ENCODE measurements at regions not wholly inside any gene's neighbourhood (a gene's known extent, or its start where the extent isn't known, plus 50 kb on each side); places are given as distances from the start of the nearest gene placed in this dataset.

DNA sequence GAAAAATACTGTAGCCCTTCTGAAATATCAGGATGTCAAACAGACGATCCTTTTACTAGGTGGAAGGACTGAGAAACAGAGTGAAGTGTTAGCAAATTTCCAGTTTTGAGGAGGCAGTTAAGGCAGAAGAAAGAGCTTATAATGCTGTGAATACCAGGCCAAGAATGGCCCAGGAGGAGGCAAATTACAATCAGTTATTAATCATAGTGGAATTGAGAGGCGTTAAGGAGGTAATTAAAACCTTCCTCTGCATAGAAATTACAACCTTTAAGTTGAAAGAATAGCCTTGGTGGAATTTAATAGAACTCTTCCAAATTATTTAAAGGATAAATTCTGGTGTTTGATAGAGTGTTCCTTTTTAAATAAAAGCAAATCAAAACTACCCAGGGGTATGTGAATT, 590.9 kb upstream of the SEL1L start:
- TF ChIP-seq, protein P1, sequence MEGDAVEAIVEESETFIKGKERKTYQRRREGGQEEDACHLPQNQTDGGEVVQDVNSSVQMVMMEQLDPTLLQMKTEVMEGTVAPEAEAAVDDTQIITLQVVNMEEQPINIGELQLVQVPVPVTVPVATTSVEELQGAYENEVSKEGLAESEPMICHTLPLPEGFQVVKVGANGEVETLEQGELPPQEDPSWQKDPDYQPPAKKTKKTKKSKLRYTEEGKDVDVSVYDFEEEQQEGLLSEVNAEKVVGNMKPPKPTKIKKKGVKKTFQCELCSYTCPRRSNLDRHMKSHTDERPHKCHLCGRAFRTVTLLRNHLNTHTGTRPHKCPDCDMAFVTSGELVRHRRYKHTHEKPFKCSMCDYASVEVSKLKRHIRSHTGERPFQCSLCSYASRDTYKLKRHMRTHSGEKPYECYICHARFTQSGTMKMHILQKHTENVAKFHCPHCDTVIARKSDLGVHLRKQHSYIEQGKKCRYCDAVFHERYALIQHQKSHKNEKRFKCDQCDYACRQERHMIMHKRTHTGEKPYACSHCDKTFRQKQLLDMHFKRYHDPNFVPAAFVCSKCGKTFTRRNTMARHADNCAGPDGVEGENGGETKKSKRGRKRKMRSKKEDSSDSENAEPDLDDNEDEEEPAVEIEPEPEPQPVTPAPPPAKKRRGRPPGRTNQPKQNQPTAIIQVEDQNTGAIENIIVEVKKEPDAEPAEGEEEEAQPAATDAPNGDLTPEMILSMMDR (IDR thresholded peaks at IDR 0.05; ENCODE audit: low read depth, low read length) = no peak
- no peak for TF ChIP-seq POLR2A (IDR thresholded peaks at IDR 0.05; ENCODE audit: extremely low read depth, insufficient read length)
- TF ChIP-seq, protein P2, sequence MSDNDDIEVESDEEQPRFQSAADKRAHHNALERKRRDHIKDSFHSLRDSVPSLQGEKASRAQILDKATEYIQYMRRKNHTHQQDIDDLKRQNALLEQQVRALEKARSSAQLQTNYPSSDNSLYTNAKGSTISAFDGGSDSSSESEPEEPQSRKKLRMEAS (IDR thresholded peaks at IDR 0.05; ENCODE audit: low read depth, low read length) = no peak
- no peak for TF ChIP-seq MYC (IDR thresholded peaks at IDR 0.05; ENCODE audit: low read depth, low read length)

All from NB4 (cell line).